ENCODE measurements at regions not wholly inside any gene's neighbourhood (a gene's known extent, or its start where the extent isn't known, plus 50 kb on each side); places are given as distances from the start of the nearest gene placed in this dataset.

DNA sequence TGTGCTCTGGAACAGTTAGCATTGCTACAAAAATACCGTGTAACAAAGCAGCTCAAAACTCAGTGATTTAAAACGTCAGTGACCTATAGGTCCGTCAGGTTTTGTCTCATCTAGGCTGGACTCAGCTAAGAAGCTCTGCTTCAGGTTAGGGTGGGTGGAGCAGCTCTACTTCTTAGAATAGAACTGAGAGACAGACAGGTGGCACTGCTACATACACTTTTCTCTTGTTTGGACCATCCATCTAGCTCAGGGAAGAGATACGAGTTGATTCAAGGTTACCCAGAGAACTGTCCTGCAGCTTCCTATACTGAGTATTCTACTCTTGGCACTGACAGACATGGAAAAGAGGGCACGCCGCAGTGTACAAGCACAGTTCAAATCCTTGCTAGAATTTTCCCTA, 456.1 kb downstream of the IGSF11 start:
- no peaks in the 10 kb centered on the region for H3K9me3 ChIP-seq (ENCODE audit: control insufficient read depth in 1 of 2, low read length in 2 of 2)
- no peaks in the 10 kb centered on the region for H3K27me3 ChIP-seq (ENCODE audit: control insufficient read depth in 1 of 2, insufficient read depth in 2 of 2, low read length in 2 of 2)
- no peak overlapping the region for H3K9ac ChIP-seq (ENCODE audit: low read depth in 1 of 2, low read length in 2 of 2)
- H3K36me3 ChIP-seq (ENCODE audit: control insufficient read depth in 1 of 2, insufficient read depth in 2 of 2, low read length in 2 of 2): no peaks in the 10 kb centered on the region
- no peaks in the 10 kb centered on the region for H3K4me1 ChIP-seq (ENCODE audit: control insufficient read depth in 1 of 2, insufficient read depth in 2 of 2, low read length in 2 of 2)
- no peak overlapping the region for H3K4me3 ChIP-seq (ENCODE audit: low read depth in 1 of 2, low read length in 2 of 2)
- no peak overlapping the region for H3K27ac ChIP-seq (ENCODE audit: low read depth, low read length)

DNA sequence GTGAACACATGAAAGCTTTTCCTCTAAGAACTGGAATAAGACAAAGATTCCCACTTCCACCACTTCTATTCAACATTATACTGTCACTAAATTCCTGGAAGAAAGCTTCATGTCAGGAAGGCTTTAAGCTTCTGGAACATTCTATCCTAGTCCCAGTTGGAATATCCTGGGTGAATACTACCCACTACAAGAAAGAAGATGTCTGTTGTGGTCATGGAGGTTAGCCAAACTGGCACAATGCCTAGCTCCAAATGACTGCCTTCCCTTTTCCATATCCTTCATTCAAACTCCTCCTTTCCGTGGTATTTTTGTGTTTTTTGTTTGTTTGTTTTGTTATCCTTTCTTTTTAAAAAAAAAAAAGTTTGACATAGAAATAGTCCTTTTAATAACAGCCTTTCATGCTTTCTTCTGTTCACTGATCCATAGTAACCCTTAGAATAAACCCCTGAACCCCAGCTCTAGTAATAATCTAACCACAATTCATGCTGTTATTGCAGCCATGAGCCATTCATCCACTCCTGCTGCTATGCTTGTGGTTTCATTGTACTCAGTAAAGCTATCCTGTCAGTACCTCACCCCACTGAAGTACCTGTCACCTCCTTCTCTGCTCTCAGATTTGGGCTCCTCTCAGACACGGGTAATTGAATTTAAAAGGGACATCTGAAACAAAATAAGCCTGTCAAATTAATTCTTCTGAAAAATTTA, 447.5 kb downstream of the IGSF11 start:
- no peaks in the 10 kb centered on the region for H3K27me3 ChIP-seq (ENCODE audit: control insufficient read depth in 1 of 2, insufficient read depth in 2 of 2, low read length in 2 of 2)
- H3K4me3 ChIP-seq (ENCODE audit: low read depth in 1 of 2, low read length in 2 of 2): no peak overlapping the region
- no peak overlapping the region for H3K27ac ChIP-seq (ENCODE audit: low read depth, low read length)

DNA sequence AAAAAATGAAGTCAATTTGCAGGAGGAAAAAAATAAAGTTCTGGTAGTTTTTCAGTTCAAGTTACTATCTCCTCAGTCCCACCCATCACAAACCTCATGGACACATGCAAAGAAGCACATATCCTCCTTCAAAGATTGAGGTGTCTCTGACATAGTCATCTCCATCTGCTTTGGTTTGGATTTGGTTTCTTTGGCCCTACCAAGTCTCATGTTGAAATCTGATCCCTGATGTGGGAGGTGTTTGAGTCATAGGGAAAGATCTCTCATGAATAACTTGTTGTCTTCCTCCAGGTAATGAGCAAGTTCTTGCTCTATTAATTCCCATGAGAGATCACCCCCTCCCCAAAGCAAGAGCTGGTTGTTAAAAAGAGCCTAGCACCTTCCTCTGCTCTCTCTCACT, 446.8 kb downstream of the IGSF11 start:
- H3K4me3 ChIP-seq (ENCODE audit: low read depth in 1 of 2, low read length in 2 of 2): no peak overlapping the region
- no peaks in the 10 kb centered on the region for H3K9me3 ChIP-seq (ENCODE audit: control insufficient read depth in 1 of 2, low read length in 2 of 2)
- no peaks in the 10 kb centered on the region for H3K4me1 ChIP-seq (ENCODE audit: control insufficient read depth in 1 of 2, insufficient read depth in 2 of 2, low read length in 2 of 2)
- no peaks in the 10 kb centered on the region for H3K36me3 ChIP-seq (ENCODE audit: control insufficient read depth in 1 of 2, insufficient read depth in 2 of 2, low read length in 2 of 2)
- H3K27ac ChIP-seq (ENCODE audit: low read depth, low read length): no peak overlapping the region
- H3K27me3 ChIP-seq (ENCODE audit: control insufficient read depth in 1 of 2, insufficient read depth in 2 of 2, low read length in 2 of 2): no peaks in the 10 kb centered on the region
- no peak overlapping the region for H3K9ac ChIP-seq (ENCODE audit: low read depth in 1 of 2, low read length in 2 of 2)

More for the DNA sequence above, 447.5 kb downstream of the IGSF11 start:
- Histone ChIP-seq H3K4me1 (ENCODE audit: control insufficient read depth in 1 of 2, insufficient read depth in 2 of 2, low read length in 2 of 2) (no peaks in the 10 kb centered on the region), H3K9ac (ENCODE audit: low read depth in 1 of 2, low read length in 2 of 2) (no peak overlapping the region), H3K36me3 (ENCODE audit: control insufficient read depth in 1 of 2, insufficient read depth in 2 of 2, low read length in 2 of 2) (no peaks in the 10 kb centered on the region), H3K9me3 (ENCODE audit: control insufficient read depth in 1 of 2, low read length in 2 of 2) (no peaks in the 10 kb centered on the region)

DNA sequence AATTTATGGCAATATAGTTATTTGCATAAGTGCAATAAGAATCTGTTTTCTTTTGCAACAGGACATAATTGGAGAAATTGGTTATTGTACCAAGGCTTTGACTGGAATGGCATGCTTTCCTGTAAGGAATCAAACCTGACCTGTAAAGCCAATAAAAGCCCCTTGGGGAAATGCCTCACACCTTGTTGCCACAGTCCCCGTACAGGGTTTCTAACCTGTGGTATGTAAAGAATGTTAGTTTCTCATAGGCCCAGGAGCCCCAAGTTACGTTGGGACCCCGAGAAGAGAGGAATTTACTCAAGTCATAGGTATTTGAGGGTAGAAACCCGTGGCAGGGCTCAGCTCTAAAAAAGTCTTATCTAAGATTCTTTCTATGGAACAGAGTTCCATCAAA, 441.4 kb downstream of the IGSF11 start:
- Histone ChIP-seq H3K9ac (ENCODE audit: low read depth in 1 of 2, low read length in 2 of 2) (no peak overlapping the region), H3K4me3 (ENCODE audit: low read depth in 1 of 2, low read length in 2 of 2) (no peak overlapping the region), H3K36me3 (ENCODE audit: control insufficient read depth in 1 of 2, insufficient read depth in 2 of 2, low read length in 2 of 2) (no peaks in the 10 kb centered on the region), H3K27ac (ENCODE audit: low read depth, low read length) (no peak overlapping the region), H3K4me1 (ENCODE audit: control insufficient read depth in 1 of 2, insufficient read depth in 2 of 2, low read length in 2 of 2) (no peaks in the 10 kb centered on the region), H3K27me3 (ENCODE audit: control insufficient read depth in 1 of 2, insufficient read depth in 2 of 2, low read length in 2 of 2) (no peaks in the 10 kb centered on the region), H3K9me3 (ENCODE audit: control insufficient read depth in 1 of 2, low read length in 2 of 2) (peaks cover 0 to 3% of the 10 kb centered on the region in 2 donors)

DNA sequence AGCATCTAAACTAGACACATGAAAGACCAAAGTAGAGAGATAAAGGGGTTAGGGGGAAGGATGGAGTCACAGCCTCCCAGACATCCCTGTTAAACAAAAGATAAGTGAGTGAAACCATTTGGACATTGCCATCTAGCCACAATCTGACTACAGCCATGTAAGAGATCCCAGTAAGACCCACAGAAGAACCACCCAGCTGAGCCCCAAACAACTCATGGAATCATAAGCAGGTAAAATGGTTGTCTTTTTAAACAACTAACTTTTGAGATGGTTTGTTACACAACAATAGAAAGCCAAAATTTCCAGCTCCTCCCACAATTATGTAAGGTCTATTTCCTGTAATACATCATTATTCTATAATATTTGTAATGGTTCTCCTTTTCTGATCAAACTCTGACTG, 437.5 kb downstream of the IGSF11 start:
- no peaks in the 10 kb centered on the region for H3K4me1 ChIP-seq (ENCODE audit: control insufficient read depth in 1 of 2, insufficient read depth in 2 of 2, low read length in 2 of 2)
- no peaks in the 10 kb centered on the region for H3K27me3 ChIP-seq (ENCODE audit: control insufficient read depth in 1 of 2, insufficient read depth in 2 of 2, low read length in 2 of 2)
- no peak overlapping the region for H3K27ac ChIP-seq (ENCODE audit: low read depth, low read length)
- no peaks in the 10 kb centered on the region for H3K36me3 ChIP-seq (ENCODE audit: control insufficient read depth in 1 of 2, insufficient read depth in 2 of 2, low read length in 2 of 2)
- no peak overlapping the region for H3K9ac ChIP-seq (ENCODE audit: low read depth in 1 of 2, low read length in 2 of 2)
- no peak overlapping the region for H3K4me3 ChIP-seq (ENCODE audit: low read depth in 1 of 2, low read length in 2 of 2)
- peaks cover 0 to 3% of the 10 kb centered on the region in 2 donors for H3K9me3 ChIP-seq (ENCODE audit: control insufficient read depth in 1 of 2, low read length in 2 of 2)

DNA sequence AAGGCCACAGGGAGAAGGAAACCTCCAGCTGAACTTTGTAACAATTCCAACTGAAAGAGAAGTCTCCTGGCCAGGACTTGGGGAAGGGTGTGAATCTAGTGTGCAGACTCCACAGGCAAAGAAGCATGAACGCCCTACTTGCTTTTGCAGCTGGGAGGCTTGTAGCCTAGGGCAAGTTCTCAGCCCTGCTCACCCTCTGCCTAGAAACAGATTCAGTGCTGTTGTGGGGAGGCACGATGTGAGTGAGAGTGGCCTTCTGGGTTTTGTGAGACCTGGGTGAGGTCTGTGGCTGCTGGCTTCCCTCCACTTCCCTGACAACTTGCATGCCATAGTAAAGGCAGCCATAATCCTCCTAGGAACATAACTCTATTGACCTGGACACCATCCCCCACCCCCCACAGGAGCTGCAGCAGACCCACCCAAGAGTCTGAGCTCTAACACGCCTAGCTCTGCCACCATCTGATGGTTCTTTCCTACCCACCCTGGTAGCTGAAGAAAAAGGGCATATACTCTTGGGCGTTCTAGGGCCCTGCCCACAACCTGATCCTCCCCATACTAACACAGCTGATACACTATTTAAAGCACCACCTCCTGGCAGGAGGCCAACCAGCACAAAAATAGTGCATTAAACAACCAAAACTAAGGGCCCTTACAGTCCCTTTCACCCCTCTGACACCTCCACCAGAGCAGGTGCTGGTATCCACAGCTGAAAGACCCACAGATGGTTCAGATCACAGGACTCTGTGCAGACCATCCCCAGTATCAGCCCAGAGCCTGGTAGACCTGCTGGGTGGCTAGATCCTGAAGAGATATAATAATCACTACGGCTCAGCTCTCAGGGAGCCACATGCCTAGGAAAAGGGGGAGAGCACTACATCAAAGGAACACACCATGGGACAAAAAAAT, 426.5 kb downstream of the IGSF11 start:
- H3K4me3 ChIP-seq (ENCODE audit: low read depth in 1 of 2, low read length in 2 of 2): no peak overlapping the region
- no peak overlapping the region for H3K27ac ChIP-seq (ENCODE audit: low read depth, low read length)
- no peaks in the 10 kb centered on the region for H3K4me1 ChIP-seq (ENCODE audit: control insufficient read depth in 1 of 2, insufficient read depth in 2 of 2, low read length in 2 of 2)

DNA sequence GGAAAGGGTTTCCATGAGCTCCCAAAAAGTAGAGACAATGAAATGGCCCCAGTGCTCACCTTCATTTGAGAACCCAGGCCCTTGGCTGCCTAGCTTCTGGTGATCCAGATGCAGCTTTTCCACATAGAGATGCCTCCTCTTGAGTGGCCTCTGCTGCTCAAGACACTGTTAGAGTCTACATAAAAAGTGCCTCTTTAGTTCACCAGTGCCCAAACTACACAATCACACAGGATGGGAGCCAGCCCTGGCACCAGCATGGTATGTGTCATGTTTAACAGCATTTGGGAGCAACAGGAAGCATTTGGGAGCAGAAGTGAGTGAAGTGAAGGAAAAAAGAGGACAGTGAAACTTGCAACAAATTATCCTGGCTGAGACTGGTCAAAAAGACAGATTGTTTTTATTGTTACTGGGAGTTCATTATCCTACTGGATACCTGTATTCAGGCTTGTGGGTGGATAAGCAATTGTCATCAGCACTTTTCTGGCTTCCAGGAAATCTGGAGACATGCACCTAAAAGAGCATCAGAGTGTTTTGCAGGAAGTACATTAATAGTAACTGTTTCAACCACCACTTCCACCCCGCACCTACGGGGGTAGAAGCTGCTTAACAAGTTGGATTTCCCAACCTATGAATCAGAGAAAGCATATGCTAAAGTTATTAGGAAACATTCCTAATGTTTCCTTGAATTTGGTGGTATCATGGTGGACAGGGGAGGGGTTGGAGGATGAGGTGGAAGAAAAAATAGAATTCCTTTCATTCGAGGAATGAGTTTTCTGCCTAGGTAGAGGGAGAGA, 416.2 kb downstream of the IGSF11 start:
- Histone ChIP-seq H3K9me3 (ENCODE audit: control insufficient read depth in 1 of 2, low read length in 2 of 2) (no peaks in the 10 kb centered on the region), H3K4me1 (ENCODE audit: control insufficient read depth in 1 of 2, insufficient read depth in 2 of 2, low read length in 2 of 2) (no peaks in the 10 kb centered on the region), H3K9ac (ENCODE audit: low read depth in 1 of 2, low read length in 2 of 2) (no peak overlapping the region), H3K27me3 (ENCODE audit: control insufficient read depth in 1 of 2, insufficient read depth in 2 of 2, low read length in 2 of 2) (no peaks in the 10 kb centered on the region), H3K36me3 (ENCODE audit: control insufficient read depth in 1 of 2, insufficient read depth in 2 of 2, low read length in 2 of 2) (no peaks in the 10 kb centered on the region), H3K27ac (ENCODE audit: low read depth, low read length) (no peak overlapping the region), H3K4me3 (ENCODE audit: low read depth in 1 of 2, low read length in 2 of 2) (no peak overlapping the region)

More for the DNA sequence above, 426.5 kb downstream of the IGSF11 start:
- no peaks in the 10 kb centered on the region for H3K27me3 ChIP-seq (ENCODE audit: control insufficient read depth in 1 of 2, insufficient read depth in 2 of 2, low read length in 2 of 2)
- no peaks in the 10 kb centered on the region for H3K36me3 ChIP-seq (ENCODE audit: control insufficient read depth in 1 of 2, insufficient read depth in 2 of 2, low read length in 2 of 2)
- H3K9me3 ChIP-seq (ENCODE audit: control insufficient read depth in 1 of 2, low read length in 2 of 2): peaks cover 4 to 18% of the 10 kb centered on the region in 2 donors
- no peak overlapping the region for H3K9ac ChIP-seq (ENCODE audit: low read depth in 1 of 2, low read length in 2 of 2)

DNA sequence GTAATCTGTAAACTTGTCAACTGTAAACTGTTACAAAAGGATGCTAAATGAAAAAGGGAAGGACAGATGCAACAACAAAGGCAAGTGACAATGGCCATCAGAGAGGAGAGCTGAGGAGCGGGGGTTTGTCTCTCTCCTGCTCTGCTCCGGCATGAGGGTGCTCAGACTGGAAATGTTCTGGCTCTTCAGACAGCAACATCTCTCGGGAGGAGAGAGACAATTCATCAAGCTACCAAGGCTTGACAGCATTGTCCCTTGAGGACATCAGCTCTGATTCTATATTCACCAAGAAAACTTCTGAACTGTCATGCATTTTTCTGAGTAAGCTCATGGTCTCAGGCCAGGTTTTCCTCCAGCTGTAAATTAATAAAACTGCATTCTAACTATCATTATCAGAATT, 408.2 kb downstream of the IGSF11 start:
- Histone ChIP-seq H3K9ac (ENCODE audit: low read depth in 1 of 2, low read length in 2 of 2) (no peak overlapping the region), H3K36me3 (ENCODE audit: control insufficient read depth in 1 of 2, insufficient read depth in 2 of 2, low read length in 2 of 2) (no peaks in the 10 kb centered on the region), H3K4me1 (ENCODE audit: control insufficient read depth in 1 of 2, insufficient read depth in 2 of 2, low read length in 2 of 2) (no peaks in the 10 kb centered on the region), H3K27ac (ENCODE audit: low read depth, low read length) (no peak overlapping the region), H3K4me3 (ENCODE audit: low read depth in 1 of 2, low read length in 2 of 2) (no peak overlapping the region), H3K9me3 (ENCODE audit: control insufficient read depth in 1 of 2, low read length in 2 of 2) (no peaks in the 10 kb centered on the region), H3K27me3 (ENCODE audit: control insufficient read depth in 1 of 2, insufficient read depth in 2 of 2, low read length in 2 of 2) (no peaks in the 10 kb centered on the region)

DNA sequence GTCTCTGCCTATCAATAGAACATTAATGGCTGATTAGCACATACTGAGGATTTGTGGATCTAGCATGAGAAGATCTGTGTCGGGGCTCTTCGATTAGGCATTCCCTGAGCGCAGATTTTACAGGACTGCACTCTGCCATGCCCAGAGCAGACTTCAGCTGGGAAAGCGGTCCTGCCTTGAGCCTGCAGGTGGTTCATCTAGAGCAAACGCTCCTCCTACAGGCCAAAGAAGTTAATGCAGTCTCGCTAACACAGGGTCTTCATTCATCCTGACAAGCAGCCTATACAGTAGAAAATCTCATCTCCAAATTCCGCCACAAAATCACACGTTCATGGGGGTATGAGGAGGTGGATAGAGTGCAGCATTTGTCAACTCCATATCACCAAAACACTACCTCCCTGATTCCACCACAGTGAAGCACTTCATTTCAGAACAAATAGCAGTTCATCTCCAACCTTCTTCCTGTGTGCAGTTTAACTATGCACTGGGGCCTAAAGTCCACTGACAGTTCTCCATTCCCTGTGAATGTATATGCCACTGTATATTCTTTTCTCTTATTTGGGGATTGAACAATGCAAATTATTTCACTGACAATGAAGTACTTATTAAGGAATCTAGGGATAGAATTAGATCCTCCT, 405.8 kb downstream of the IGSF11 start:
- Histone ChIP-seq H3K27me3 (ENCODE audit: control insufficient read depth in 1 of 2, insufficient read depth in 2 of 2, low read length in 2 of 2) (no peaks in the 10 kb centered on the region), H3K9ac (ENCODE audit: low read depth in 1 of 2, low read length in 2 of 2) (no peak overlapping the region), H3K4me3 (ENCODE audit: low read depth in 1 of 2, low read length in 2 of 2) (no peak overlapping the region), H3K9me3 (ENCODE audit: control insufficient read depth in 1 of 2, low read length in 2 of 2) (no peaks in the 10 kb centered on the region), H3K36me3 (ENCODE audit: control insufficient read depth in 1 of 2, insufficient read depth in 2 of 2, low read length in 2 of 2) (no peaks in the 10 kb centered on the region), H3K4me1 (ENCODE audit: control insufficient read depth in 1 of 2, insufficient read depth in 2 of 2, low read length in 2 of 2) (no peaks in the 10 kb centered on the region), H3K27ac (ENCODE audit: low read depth, low read length) (no peak overlapping the region)
